WTC11 (cell line): ENCODE measurements at regions not wholly inside any gene's neighbourhood (a gene's known extent, or its start where the extent isn't known, plus 50 kb on each side); places are given as distances from the start of the nearest gene placed in this dataset.

Experiments
- ATAC-seq: fragments of 200-7000 bp; cut with Tn5 transposase; 2 replicates; pipeline ENCODE4 v1.10.0; 2021; ENCODE audit warnings: mild to moderate bottlenecking, moderate library complexity
- CTCF ChIA-PET: fragments of 300-600 bp; sonication (Branson Sonifier 250); formaldehyde crosslinking; loops from one replicate; lab custom pipeline; 2021; ENCODE audit warnings: antibody characterized with exemption; lab: Charles Lee
- POLR2A ChIA-PET: fragments of 350-600 bp; sonication (Branson Sonifier 250); formaldehyde crosslinking; loops from one replicate; lab custom pipeline; 2021; ENCODE audit warnings: antibody characterized with exemption; lab: Charles Lee
- DNase-seq: peaks from one replicate; pipeline ENCODE4 v3.0.0; 2021; ENCODE audit warnings: low spot score
- H3K27ac Mint-ChIP-seq: 2 replicates; pipeline ENCODE4 v1.8.0; 2021; ENCODE audit warnings: mixed read lengths
- H3K27me3 Mint-ChIP-seq: 2 replicates; pipeline ENCODE4 v1.8.0; 2021; ENCODE audit warnings: low read depth, mild to moderate bottlenecking, moderate library complexity, mixed read lengths
- H3K36me3 Mint-ChIP-seq: 2 replicates; pipeline ENCODE4 v1.8.0; 2021; ENCODE audit warnings: mixed read lengths
- H3K4me1 Mint-ChIP-seq: 2 replicates; pipeline ENCODE4 v1.8.0; 2022; ENCODE audit warnings: mixed read lengths
- H3K4me3 Mint-ChIP-seq: 2 replicates; pipeline ENCODE4 v1.8.0; 2021; ENCODE audit warnings: mild to moderate bottlenecking, moderate library complexity, mixed read lengths
- H3K9me3 Mint-ChIP-seq: 2 replicates; pipeline ENCODE4 v1.8.0; 2021; ENCODE audit warnings: mixed read lengths
- EMX1 ChIP-seq: fragments of 250-450 bp; sonication (Bioruptor Pico); IDR thresholded peaks from 2 replicates; pipeline ENCODE4 v1.8.0; 2021; ENCODE audit warnings: mild to moderate bottlenecking
- ERG ChIP-seq: fragments of 250-450 bp; sonication (Bioruptor Pico); IDR thresholded peaks from 2 replicates; pipeline ENCODE4 v1.8.0; 2021; ENCODE audit warnings: mild to moderate bottlenecking
- HMGA2 ChIP-seq: fragments of 250-450 bp; sonication (Bioruptor Pico); IDR thresholded peaks from 2 replicates; pipeline ENCODE4 v1.4.0; 2021; ENCODE audit warnings: mild to moderate bottlenecking, moderate library complexity
- HMGXB4 ChIP-seq: sonication (generic); formaldehyde crosslinking; IDR thresholded peaks from 2 replicates; pipeline ENCODE4 v1.8.1; 2023; ENCODE audit warnings: mild to moderate bottlenecking, moderate library complexity, missing genetic modification reagents
- IRF2 ChIP-seq: sonication (generic); formaldehyde crosslinking; IDR thresholded peaks from 2 replicates; pipeline ENCODE4 v1.8.0; 2022; ENCODE audit warnings: low read depth, missing genetic modification reagents, borderline replicate concordance
- JAZF1 ChIP-seq: fragments of 250-450 bp; sonication (Bioruptor Pico); IDR thresholded peaks from 2 replicates; pipeline ENCODE4 v1.9.0; 2021; ENCODE audit warnings: moderate library complexity, mild to moderate bottlenecking, inconsistent platforms
- MLX ChIP-seq: sonication (generic); formaldehyde crosslinking; IDR thresholded peaks from 2 replicates; pipeline ENCODE4 v1.8.1; 2023; ENCODE audit warnings: mild to moderate bottlenecking, missing genetic modification reagents, moderate library complexity
- MXD4 ChIP-seq: fragments of 250-450 bp; sonication (Bioruptor Pico); IDR thresholded peaks from 2 replicates; pipeline ENCODE4 v1.8.0; 2021; ENCODE audit warnings: mild to moderate bottlenecking, moderate library complexity, borderline replicate concordance
- MYBL2 ChIP-seq: sonication (generic); formaldehyde crosslinking; IDR thresholded peaks from 2 replicates; pipeline ENCODE4 v1.8.1; 2023; ENCODE audit warnings: mild to moderate bottlenecking, moderate library complexity, missing genetic modification reagents
- NFATC4 ChIP-seq: fragments of 250-450 bp; sonication (Bioruptor Pico); IDR thresholded peaks from 2 replicates; pipeline ENCODE4 v1.9.0; 2021; ENCODE audit warnings: mild to moderate bottlenecking
- NR3C1 ChIP-seq: sonication (generic); formaldehyde crosslinking; conservative IDR thresholded peaks from 2 replicates; pipeline ENCODE4 v1.8.1; 2023; ENCODE audit warnings: low read depth, mild to moderate bottlenecking, missing genetic modification reagents
- PRRX2 ChIP-seq: fragments of 250-450 bp; sonication (Bioruptor Pico); IDR thresholded peaks from 2 replicates; pipeline ENCODE4 v1.8.0; 2021; ENCODE audit warnings: mild to moderate bottlenecking
- SOX15 ChIP-seq: fragments of 250-450 bp; sonication (Bioruptor Pico); IDR thresholded peaks from 2 replicates; pipeline ENCODE4 v1.9.0; 2021; ENCODE audit warnings: mild to moderate bottlenecking
- USF1 ChIP-seq: sonication (generic); formaldehyde crosslinking; IDR thresholded peaks from 2 replicates; pipeline ENCODE4 v1.8.0; 2022; ENCODE audit warnings: mild to moderate bottlenecking, missing genetic modification reagents
- ZNF121 ChIP-seq: sonication (generic); formaldehyde crosslinking; IDR thresholded peaks from 2 replicates; pipeline ENCODE4 v1.8.0; 2023; ENCODE audit warnings: missing genetic modification reagents
- ZNF416 ChIP-seq: fragments of 250-450 bp; sonication (Bioruptor Pico); IDR thresholded peaks from 2 replicates; pipeline ENCODE4 v1.9.0; 2021; ENCODE audit warnings: mild to moderate bottlenecking, inconsistent platforms
- ZNF425 ChIP-seq: fragments of 250-450 bp; sonication (Bioruptor Pico); conservative IDR thresholded peaks from 2 replicates; pipeline ENCODE4 v1.9.0; 2021; ENCODE audit warnings: mild to moderate bottlenecking
- ZNF512 ChIP-seq: sonication (generic); formaldehyde crosslinking; IDR thresholded peaks from 2 replicates; pipeline ENCODE4 v1.8.1; 2022; ENCODE audit warnings: missing genetic modification reagents, borderline replicate concordance

- TF ChIP-seq ZNF512 (CRISPR knock-in tag), result no peak
- Mint-ChIP-seq H3K9me3 (no peaks in the 10 kb centered on the region), H3K27me3 (no peaks in the 10 kb centered on the region), H3K36me3 (no peaks in the 10 kb centered on the region), H3K4me1 (no peaks in the 10 kb centered on the region), H3K4me3 (no peak overlapping the region), H3K27ac (no peak overlapping the region)
- DNase-seq, result peak; percentile 17
- ATAC-seq, result peak; percentile 32; the same call in 1 of the 2 replicates
- CTCF ChIA-PET, result no interaction called here
- POLR2A ChIA-PET, result no interaction called here
These were observed 337.1 kb upstream of the IRAK1BP1 start for GRCh38 chr6:78530208-78530607.

- DNase-seq (no peak), ATAC-seq (no peak)
- ChIA-PET POLR2A (no interaction called here), CTCF (no interaction called here)
- no peak overlapping the region for H3K4me3 Mint-ChIP-seq
- no peaks in the 10 kb centered on the region for H3K27me3 Mint-ChIP-seq
- no peaks in the 10 kb centered on the region for H3K4me1 Mint-ChIP-seq
- H3K36me3 Mint-ChIP-seq, result no peaks in the 10 kb centered on the region
- H3K27ac Mint-ChIP-seq, result no peak overlapping the region
- TF ChIP-seq JAZF1 (CRISPR knock-in tag), result no peak
- no peak for TF ChIP-seq ERG (CRISPR knock-in tag)
- no peak for TF ChIP-seq USF1 (CRISPR knock-in tag)
- TF ChIP-seq ZNF121, result no peak
- no peak for TF ChIP-seq MXD4 (CRISPR knock-in tag)
- TF ChIP-seq HMGXB4 (CRISPR knock-in tag), result no peak
- no peak for TF ChIP-seq IRF2
- no peak for TF ChIP-seq EMX1 (CRISPR knock-in tag)
- no peak for TF ChIP-seq ZNF425 (CRISPR knock-in tag)
- TF ChIP-seq HMGA2 (CRISPR knock-in tag), result no peak
- no peak for TF ChIP-seq MLX
- TF ChIP-seq NFATC4 (CRISPR knock-in tag), result no peak
- TF ChIP-seq NR3C1, result no peak
- no peaks in the 10 kb centered on the region for H3K9me3 Mint-ChIP-seq
These were observed 333.9 kb upstream of the IRAK1BP1 start for GRCh38 chr6:78533426-78533825.

- Mint-ChIP-seq H3K36me3 (no peaks in the 10 kb centered on the region), H3K9me3 (no peaks in the 10 kb centered on the region), H3K27ac (no peak overlapping the region), H3K27me3 (no peaks in the 10 kb centered on the region), H3K4me3 (no peak overlapping the region), H3K4me1 (no peaks in the 10 kb centered on the region)
- TF ChIP-seq MYBL2 (CRISPR knock-in tag) (no peak), ZNF416 (CRISPR knock-in tag) (no peak), SOX15 (CRISPR knock-in tag) (no peak), PRRX2 (CRISPR knock-in tag) (no peak)
- CTCF ChIA-PET, result no interaction called here
- POLR2A ChIA-PET, result no interaction called here
- ATAC-seq (no peak), DNase-seq (no peak)
These were observed 333.5 kb upstream of the IRAK1BP1 start for GRCh38 chr6:78533876-78534275.
